HG02943 (cell line): ENCODE measurements at regions not wholly inside any gene's neighbourhood (a gene's known extent, or its start where the extent isn't known, plus 50 kb on each side); places are given as distances from the start of the nearest gene placed in this dataset.

Experiments
- ATAC-seq: cut with Tn5 transposase; IDR thresholded peaks from one replicate; pipeline ENCODE4 v1.9.1; 2021; ENCODE audit warnings: mild to moderate bottlenecking, low read depth, moderate library complexity; ENCODE audit not compliant: unreplicated experiment

DNA sequence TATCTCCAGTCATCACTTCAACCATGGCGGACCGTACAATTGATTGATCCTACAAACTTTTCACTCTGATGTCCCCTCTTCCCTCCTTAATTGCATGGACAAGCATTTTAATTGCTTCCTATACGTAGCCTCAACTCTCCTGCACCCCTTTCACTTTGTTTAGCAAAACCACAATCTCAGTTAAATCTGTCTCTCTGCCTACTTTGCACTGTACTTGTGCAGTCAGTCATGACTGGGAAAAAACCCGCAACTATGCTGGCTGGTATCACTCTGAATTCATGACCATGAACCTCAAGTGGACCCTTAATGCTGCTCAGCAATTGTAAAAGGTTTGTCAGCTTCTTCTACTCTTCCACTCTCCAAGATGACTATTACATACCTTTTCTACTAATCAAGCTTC lies 51.7 kb upstream of the AFF2 start:
- ATAC-seq: no peak
